Epidermal melanocyte (primary cell): ENCODE measurements at regions not wholly inside any gene's neighbourhood (a gene's known extent, or its start where the extent isn't known, plus 50 kb on each side); places are given as distances from the start of the nearest gene placed in this dataset.
"Not testable (repeated sequence)": the region's sequence is repeated elsewhere in the genome, so short reads cannot be mapped to it uniquely, and the experiment has no call there.

Experiments used
- DNase-seq: peaks from one replicate; pipeline ENCODE4 v3.0.0; 2011; ENCODE audit warnings: low spot score; ENCODE audit not compliant: insufficient read length

DNA sequence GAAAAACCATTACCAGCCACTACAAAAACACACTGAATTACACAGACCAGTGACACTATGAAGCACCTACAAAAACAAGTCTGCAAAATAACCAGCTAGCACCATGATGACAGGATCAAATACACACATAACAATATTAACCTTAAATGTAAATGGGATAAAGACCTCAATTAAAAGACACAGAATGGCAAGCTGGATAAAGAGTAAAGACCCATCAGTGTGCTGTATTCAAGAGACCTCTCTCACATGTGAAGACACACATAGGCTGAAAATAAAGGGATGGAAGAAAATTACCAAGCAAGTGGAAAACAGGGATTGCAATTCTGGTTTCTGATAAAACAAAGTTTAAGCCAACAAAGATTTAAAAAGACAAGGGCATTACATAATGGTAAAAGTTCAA, 482.7 kb upstream of the MCTP2 start:
- DNase-seq, result no peak

DNA sequence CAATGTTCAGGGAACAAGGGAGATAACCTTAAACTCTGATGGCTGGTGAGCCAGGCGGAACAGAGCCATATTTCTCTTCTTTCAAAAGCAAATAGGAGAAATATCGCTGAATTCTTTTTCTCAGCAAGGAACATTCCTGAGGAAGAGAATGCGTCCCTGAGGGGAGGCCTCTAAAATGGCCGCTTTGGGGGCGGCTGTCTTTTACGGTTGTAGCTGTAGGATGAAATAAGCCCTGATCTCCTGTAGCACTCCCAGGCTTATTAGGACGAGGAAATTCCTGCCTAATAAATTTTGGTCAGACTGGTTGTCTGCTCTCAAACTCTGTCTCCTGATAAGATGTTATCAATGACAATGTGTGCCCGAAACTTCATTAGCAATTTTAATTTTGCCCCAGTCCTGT, 496.4 kb upstream of the MCTP2 start:
- not testable (repeated sequence) for DNase-seq

DNA sequence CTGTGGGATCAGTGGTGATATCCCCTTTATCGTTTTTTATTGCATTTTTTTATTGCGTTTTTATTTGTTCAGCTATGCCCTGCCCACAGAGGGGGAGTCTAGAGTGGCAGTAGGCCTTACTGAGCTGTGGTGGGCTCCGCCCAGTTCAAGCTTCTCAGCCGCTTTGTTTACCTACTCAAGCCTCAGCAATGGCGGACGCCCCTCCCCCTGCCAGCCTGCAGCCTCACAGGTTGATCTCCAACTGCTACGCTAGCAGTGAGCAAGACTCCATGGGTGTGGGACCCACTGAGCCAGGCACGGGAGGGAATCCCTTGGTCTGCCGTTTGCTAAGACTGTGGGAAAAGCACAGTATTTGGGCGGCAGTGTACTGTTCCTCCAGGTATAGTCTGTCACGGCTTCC, 500.6 kb upstream of the MCTP2 start:
- no peak for DNase-seq

DNA sequence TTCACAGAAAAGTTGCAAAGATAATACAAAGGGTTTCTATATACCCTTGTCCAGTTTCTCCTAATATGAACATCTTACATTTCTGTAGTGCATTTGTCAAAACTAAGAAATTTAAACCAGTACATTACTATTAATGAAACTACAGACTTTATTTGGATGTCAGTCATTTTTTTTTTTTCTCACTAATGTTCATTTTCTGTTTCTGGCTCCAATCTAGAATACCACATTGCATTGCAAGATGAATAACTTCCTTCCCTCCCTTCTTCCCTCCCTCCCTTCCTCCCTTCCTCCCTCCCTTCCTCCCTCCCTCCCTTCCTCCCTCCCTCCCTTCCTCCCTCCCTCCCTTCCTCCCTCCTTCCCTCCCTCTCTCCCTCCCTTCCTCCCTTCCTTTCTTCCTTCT, 509.2 kb upstream of the MCTP2 start:
- no peak for DNase-seq

DNA sequence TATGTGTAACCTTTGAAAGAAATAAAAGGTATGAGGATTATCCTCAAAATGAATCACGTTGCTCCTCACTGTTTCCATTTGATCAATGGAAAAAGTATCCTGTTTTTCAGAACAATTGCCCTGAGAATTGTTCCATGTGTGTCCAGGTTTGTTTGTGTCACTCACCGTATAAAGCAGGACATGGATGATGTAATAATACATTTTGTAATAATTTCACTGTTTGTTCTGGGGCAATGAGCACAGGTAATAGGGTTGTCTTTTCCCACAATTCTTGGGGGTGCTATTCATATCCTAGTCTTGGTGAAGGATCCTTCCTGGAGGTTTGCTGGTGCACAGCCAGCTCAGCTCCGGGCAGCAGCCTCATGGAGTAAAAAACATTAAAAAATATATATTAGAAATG, 510.8 kb upstream of the MCTP2 start:
- DNase-seq, result no peak

GRCh38 chr15:93719921-93720351, 511.4 kb upstream of the MCTP2 start:
- no peak for DNase-seq

DNA sequence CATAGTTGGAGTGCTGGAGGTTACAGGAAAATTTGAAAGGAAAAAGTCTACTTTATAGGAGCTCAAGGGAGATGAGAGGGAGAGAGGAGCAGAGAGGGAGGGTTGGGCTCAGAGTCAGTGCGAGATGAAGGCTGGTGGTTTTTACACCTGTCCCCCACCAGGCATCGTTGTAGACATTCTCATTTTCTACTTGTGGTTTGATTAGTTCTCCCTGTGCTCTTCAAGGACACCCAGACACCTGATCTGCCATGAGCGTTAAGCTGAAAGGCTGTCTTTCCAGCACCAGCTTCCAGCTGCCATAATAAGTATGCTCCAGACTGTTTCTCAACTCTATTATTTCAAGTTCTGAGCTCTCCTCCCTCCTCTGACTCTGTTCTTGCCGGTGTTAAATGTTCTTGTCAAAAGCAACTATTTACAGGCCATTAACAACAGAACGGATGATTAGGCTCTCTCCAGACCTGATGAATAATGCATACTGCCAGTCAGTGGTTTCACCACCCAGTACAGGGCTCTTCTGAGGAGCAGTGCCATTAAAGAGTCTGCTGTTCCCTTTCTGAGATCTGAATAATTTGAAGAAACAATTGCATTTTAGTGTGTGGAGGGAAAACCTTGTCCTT, 514.6 kb upstream of the MCTP2 start:
- no peak for DNase-seq

GRCh38 chr15:93709708-93710107, 521.7 kb upstream of the MCTP2 start:
- no peak for DNase-seq

- no peak for DNase-seq
Measured at GRCh38 chr15:93708724-93709445, 522.5 kb upstream of the MCTP2 start.

DNA sequence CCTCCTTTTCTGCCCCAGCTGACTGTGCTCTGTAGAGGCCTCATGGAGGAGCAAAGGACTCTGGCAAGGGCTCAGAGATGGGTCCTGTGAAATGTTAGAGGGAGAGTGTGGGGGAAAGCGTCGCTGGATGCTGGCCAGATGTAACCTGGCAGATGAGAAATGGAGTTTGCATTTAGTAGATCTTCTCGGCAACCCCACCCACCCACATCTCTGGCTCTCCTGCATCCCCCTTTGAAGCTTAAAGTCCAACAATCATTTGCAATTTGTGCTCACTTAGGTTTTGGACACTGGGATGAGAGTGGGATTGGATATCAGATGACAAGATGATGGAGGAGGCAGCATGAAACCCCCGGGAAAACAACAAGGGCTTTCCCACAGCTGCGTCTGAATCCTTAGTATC, 523.6 kb upstream of the MCTP2 start:
- DNase-seq, result no peak

DNA sequence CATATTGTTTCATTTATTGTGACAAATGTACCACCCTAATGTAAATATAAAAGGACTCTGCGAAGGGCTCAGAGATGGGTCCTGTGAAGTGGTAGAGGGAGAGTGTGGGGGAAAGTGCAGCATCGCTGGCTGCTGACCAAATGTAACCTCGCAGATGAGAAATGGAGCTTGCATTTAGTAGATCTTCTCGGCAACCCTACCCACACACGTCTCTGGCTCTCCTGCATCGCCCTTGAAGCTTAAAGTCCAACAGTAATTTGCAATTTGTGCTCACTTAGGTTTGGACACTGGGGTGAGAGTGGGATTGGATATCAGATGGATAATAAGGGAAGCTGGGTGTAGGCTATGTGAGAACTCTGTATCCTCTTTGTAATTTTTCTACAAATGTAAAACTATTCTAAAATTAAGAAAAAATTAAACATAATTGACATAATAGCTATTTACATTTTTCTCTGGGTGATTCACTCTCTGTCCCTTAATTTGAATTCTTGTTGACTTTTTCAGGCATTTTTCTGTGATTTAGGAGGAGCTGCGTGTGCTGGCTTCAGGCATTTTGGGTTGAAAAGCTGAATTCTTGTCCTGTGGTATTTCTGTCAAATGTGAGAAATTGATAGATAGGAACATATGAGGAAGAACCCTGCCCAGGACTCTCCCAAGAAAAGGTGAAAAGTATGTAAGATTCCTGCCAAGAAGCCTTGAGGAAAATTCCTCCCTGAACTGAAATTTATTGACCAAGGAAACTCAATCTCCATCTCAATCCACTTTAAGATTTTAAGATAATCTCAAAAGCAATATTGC, 524.7 kb upstream of the MCTP2 start:
- DNase-seq, result no peak

- DNase-seq, result no peak
Measured at GRCh38 chr15:93705753-93706455, 525.5 kb upstream of the MCTP2 start.

DNA sequence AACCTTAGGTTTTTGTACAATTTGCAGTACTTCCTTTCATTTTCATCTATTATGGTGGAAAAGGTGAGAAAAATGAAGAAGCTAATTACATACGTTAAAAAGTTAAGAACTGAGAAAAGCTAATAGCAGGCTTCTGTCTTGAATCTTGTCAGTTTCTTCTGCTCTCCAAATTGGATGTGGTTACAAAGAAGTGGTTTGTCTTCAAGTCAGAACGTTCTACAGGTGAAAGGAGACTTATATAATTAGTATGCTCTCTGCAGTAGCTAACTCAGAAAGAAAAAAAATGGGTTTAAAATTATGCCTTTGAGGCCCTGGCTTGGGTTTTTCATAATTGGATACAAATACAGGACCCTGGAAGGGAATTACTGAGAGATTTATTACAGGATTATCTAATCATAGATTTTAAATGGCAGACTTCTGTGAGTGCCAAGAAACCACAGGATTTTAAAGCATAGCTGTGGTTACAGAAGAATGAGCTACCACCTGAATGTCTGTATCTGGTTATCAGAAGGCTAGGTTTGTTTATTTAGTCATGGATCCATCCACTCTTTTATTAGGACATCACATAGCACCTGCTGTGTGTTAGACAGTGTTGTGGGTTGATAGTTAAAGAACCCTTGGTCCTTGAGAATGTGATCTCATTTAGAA, 528.1 kb upstream of the MCTP2 start:
- no peak for DNase-seq

GRCh38 chr15:93700051-93700450, 531.3 kb upstream of the MCTP2 start:
- no peak for DNase-seq

DNA sequence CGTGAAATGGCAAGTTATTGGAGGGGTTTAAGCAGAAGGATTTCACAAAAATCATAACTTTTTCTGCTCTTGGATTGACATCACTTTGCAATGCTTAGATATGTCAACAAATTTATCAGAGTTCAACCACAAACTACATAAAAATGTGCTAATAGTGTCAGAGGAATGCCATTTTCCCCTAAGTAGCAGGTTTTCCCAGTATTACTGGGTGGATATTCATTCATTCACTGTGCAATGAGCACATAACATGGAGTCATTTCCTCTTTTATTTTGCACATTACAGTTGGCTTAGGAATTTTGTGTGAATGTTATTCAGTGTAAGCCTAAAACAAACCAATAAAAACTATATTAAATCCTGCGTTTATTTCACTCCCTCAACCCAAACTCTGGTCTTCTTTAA, 537.3 kb upstream of the MCTP2 start:
- DNase-seq, result no peak

DNA sequence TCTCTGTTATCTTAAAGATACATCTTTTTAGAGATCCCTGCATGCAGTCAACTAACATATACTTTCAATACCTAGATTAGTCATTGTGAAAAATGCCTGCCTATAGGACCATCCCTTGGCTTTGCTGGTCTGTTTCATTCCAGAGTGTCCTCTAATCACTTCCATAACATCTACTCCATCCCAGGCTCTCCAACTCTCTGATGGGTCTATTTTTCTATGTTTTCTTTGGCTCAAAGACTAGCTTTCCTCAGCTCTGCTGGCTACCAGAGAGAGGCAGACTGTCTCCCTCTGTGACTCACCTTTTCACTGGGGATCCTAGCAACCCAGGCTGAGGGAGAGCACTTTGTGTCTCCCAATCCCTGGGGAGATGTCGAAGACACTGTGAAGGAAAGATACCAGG, 547.7 kb upstream of the MCTP2 start:
- DNase-seq, result no peak

- DNase-seq, result no peak
Measured at GRCh38 chr15:93671387-93671943, 559.9 kb upstream of the MCTP2 start.

DNA sequence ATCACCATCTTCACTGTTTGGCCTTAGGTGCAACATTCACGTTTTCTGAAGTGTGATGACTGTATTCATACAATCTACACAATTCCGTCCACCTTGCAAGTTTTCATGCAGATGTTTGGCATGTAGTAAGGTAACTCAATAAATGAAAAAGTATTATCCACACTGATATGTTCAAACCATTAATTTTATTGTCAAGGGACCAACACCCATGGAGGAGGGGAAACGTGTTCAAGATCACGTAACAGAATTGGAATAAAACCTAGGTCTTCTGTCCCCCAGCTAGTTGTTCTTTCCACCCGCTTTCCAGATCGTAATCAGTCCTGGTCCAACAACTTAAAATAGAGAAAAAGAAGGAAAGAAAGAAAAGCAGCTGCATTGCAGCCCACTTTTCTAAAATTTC, 560.4 kb upstream of the MCTP2 start:
- no peak for DNase-seq

DNA sequence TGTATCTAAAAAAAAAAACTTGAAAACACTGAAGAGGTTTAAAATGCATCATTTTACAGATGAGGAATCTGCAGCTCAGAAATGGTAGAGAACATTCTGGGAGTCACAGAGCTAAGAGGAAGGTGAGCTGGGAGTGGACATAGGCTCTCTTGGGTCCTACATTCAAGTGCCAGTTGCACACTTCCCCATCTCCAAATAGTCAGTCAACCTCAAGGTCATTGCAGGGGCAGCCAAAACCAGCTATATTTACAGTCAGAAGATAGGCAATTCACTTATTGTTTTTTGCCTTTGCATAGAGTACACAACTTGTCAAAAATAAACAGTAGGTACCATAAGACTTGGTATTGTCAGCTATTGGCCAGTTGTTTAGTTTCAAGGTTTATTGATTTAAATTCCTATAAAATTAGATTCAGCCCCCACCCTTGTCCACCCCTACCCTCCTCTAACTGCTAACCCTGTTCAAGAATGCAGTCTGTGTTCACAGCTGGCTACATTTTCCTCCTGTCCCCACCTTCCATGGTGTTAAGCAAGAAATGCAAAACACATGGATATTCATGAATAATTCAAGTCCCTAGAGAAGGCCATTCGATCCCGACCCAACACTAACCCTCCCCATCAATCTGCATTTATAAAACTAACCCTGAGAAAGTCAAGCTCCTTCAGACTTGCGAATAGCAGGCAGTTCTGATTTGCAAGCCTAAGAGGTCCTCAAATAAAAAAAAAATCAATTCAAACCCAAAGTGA, 567.0 kb upstream of the MCTP2 start:
- DNase-seq, result no peak

DNA sequence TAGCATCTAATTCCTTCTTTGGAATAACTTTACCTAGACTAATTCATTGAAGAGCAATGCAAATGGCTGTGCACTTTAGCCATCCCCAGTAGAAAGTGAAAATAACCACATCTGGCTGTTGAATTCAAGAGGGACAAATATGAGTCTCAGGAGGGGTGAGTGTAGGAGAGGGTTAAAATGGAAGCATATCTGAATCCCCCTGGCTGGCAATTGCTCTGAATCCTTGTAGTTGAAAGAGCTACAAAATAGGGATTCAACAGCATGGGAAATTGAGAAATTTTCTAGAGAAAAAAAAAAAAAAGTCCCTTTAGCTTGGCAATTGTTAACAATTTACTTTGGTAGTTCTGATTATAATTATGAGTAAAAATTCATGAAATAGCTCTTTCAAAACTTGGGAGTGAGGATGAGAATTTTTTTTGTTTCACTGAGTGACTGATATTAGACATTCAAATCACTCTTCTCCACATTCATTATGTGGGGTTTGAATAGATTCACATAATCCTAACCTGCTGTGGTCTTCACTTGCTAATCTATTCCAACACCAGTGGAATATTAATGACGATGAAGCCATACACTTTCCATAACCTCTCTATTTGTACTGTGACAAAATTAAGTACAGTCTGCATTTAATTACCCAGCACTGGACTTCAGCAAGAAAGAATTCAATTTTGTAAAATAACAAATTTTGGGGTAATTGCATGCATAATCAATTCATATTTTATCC, 569.0 kb upstream of the MCTP2 start:
- DNase-seq, result no peak
